DMS153 (cell line): ENCODE measurements at regions not wholly inside any gene's neighbourhood (a gene's known extent, or its start where the extent isn't known, plus 50 kb on each side); places are given as distances from the start of the nearest gene placed in this dataset.
"Not testable (repeated sequence)": the region's sequence is repeated elsewhere in the genome, so short reads cannot be mapped to it uniquely, and the experiment has no call there.

Experiments used
- DNase-seq: peaks from one replicate; lab custom pipeline; 2025; lab: John Stamatoyannopoulos, UW

- peak; percentile 20 for DNase-seq
Observed at GRCh38 chr1:164433141-164433817, 125.7 kb upstream of the PBX1 start.

- no peak for DNase-seq
Observed at GRCh38 chr1:164433818-164434170, 125.2 kb upstream of the PBX1 start.

- DNase-seq = peak; percentile 27
Observed at GRCh38 chr1:164440232-164440631, 118.8 kb upstream of the PBX1 start.

GRCh38 chr1:164443166-164443565 is 115.8 kb upstream of the PBX1 start:
- DNase-seq = no peak

- DNase-seq = no peak
Observed at GRCh38 chr1:164443836-164444235, 115.1 kb upstream of the PBX1 start.

- DNase-seq = no peak
Observed at GRCh38 chr1:164446020-164446419, 113.0 kb upstream of the PBX1 start.

GRCh38 chr1:164452549-164452948 is 106.4 kb upstream of the PBX1 start:
- no peak for DNase-seq

DNA sequence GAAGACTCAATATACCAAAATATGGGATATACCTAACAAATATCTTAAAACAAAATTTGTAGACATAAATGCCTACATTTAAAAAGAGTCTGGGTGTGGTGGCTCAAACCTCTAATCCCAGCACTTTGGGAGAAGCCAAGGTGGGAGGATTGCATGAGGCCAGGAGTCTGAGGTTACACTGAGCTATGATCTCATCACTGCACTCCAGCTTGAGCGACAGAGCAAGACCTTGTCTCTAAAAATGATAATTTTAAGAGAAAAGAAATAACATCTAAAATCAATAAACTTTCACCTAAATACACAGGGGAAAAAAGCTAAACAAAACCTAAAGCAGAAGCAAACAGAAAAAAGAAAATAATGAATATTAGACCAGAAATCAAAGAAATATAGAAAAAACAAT is 102.7 kb upstream of the PBX1 start:
- no peak for DNase-seq

DNA sequence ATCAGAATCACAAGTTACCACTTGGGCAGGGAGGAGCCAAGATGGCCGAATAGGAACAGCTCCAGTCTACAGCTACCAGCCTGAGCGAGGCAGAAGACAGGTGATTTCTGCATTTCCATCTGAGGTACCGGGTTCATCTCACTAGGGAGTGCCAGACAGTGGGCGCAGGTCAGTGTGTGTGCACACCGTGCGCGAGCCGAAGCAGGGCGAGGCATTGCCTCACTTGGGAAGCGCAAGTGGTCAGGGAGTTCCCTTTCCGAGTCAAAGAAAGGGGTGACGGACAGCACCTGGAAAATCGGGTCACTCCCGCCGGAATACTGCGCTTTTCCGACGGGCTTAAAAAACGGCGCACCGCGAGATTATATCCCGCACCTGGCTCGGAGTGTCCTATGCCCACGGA is 99.8 kb upstream of the PBX1 start:
- not testable (repeated sequence) for DNase-seq

GRCh38 chr1:164466001-164466421 is 93.0 kb upstream of the PBX1 start:
- DNase-seq = no peak

DNA sequence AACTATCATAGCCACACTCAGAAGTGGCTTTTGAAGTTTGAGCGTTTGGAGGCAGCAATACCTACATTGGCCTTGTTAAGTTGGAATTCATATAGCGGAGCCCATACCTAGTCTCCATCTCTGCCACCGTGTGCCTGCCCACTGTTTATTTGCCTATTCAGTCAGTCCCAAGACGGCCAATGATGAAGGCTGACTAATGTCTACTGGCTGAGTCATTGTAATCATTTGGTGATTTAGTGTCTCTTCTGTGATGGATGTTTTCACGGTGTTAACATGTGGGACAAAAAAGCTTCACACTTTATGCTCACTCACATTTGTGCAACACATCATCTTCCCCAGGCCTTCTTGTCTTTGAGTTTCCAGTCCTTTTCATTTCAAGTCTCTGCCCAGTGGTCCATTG is 92.6 kb upstream of the PBX1 start:
- no peak for DNase-seq

GRCh38 chr1:164470996-164471395 is 88.0 kb upstream of the PBX1 start:
- DNase-seq = no peak

DNA sequence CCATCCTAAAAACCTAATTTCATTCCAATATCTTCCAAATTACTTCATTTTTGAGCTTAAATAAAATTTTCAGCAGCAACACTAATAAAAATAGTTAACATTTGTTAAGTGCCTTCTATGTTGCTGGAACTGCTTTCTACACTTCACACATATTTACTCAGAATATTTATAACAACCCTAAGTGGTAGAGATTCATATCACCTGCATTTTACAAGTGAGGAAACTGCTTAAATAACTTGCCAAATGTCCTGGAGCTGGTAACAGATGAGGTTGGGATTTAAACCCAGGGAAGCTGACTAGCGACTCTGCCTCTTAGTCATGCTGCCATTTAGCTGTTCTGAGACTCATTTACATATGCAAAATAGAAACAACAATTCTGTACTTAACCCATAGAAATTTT is 86.1 kb upstream of the PBX1 start:
- DNase-seq = no peak

DNA sequence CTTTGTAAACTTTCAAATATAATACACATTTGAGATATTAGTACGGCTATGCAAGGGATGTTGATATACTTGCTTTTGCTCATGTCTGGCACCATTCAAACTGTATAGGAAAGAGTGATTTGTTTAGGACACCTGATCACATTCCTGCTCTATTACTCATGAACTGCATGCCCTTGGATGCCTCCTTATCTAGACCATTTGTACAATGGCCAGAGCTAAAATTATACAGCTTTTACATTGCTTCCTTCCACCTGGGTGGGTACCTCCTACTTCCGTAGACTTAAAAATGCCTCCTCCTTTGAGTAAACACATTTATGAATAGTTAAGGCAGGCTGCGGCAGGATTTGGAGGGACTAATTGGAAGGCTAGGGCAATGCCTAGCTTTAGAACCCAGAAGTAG is 85.4 kb upstream of the PBX1 start:
- no peak for DNase-seq

- no peak for DNase-seq
Observed at GRCh38 chr1:164475834-164476233, 83.2 kb upstream of the PBX1 start.

GRCh38 chr1:164477343-164477742 is 81.6 kb upstream of the PBX1 start:
- no peak for DNase-seq

GRCh38 chr1:164479242-164479641 is 79.7 kb upstream of the PBX1 start:
- no peak for DNase-seq

- no peak for DNase-seq
Observed at GRCh38 chr1:164480285-164480907, 78.6 kb upstream of the PBX1 start.

DNA sequence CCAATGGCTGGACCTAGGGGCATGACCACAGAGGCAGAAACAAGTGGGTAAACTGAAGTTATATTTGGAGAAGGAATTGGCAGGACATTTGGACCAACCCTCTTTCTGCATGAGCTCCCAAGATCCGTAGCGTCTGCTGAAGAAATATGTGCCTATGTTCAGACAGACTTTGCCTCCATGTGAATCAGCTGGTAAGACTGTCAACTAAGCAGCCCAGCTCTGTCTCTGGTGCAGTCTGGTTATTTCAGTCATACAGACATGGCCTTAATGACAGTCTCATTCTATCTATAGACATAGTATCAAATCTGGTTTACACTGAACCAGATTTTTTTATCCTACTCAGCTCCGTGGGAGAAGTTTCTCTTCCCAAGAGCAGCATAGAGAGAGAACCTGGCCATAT is 63.1 kb upstream of the PBX1 start:
- DNase-seq = no peak

DNA sequence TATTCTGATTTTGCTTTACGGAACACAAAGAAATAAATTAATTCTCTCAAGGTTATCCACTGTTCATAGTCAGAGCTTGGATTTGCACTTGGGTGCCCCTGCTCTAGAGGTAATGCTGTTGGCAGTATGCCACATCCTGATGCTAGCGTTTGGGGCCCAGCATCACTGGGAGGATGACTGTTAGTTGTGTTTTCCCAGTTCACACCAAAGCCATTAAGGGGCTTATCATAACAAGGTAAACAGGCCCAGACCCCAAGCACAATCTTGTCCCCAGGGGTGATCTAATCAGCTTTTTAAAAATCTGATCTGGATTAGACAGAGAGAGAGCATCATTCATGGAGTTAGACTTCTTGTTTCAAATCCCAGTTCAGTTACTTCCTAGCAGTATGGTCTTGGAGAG is 60.2 kb upstream of the PBX1 start:
- no peak for DNase-seq

DNA sequence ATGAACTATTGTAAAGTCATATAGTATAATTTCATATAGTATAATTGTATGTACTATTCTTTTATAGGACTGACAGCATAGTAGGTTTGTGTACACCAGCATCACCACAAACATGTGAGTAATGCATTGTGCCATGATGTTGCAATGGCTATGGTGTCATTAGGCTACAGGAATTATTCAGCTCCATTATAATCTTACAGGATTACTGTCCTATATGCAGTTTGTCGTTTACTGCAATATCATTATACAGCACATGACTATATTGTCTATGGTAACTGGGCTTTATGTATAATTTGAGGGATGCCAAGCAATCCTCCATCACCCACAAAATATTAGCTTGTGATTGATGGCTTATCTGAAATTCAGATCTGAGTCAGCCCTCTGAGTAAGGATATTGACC is 54.2 kb upstream of the PBX1 start:
- DNase-seq = no peak
